DMS79 (cell line): ENCODE measurements at regions not wholly inside any gene's neighbourhood (a gene's known extent, or its start where the extent isn't known, plus 50 kb on each side); places are given as distances from the start of the nearest gene placed in this dataset.

Experiments
- DNase-seq: peaks from one replicate; lab custom pipeline; 2025; lab: John Stamatoyannopoulos, UW

- DNase-seq, result no peak
Measured at GRCh38 chr2:230642966-230643365, 69.7 kb upstream of the CAB39 start.

- DNase-seq, result no peak
Measured at GRCh38 chr2:230643576-230644291, 68.9 kb upstream of the CAB39 start.

- DNase-seq, result no peak
Measured at GRCh38 chr2:230644356-230644935, 68.2 kb upstream of the CAB39 start.

GRCh38 chr2:230648356-230648755, 64.3 kb upstream of the CAB39 start:
- no peak for DNase-seq

GRCh38 chr2:230650585-230651137, 62.0 kb upstream of the CAB39 start:
- peak; percentile 41 for DNase-seq

GRCh38 chr2:230654057-230654456, 58.6 kb upstream of the CAB39 start:
- DNase-seq, result no peak

GRCh38 chr2:230657462-230657861, 55.2 kb upstream of the CAB39 start:
- DNase-seq, result no peak

GRCh38 chr2:230657906-230658305, 54.7 kb upstream of the CAB39 start:
- DNase-seq, result no peak

- DNase-seq, result no peak
Measured at GRCh38 chr2:230658577-230658876, 54.1 kb upstream of the CAB39 start.

GRCh38 chr2:230658877-230659652, 53.6 kb upstream of the CAB39 start:
- no peak for DNase-seq

- DNase-seq, result no peak
Measured at GRCh38 chr2:230660294-230661060, 52.2 kb upstream of the CAB39 start.

GRCh38 chr2:230661072-230661957, 51.3 kb upstream of the CAB39 start:
- DNase-seq, result no peak
